ENCODE measurements at regions not wholly inside any gene's neighbourhood (a gene's known extent, or its start where the extent isn't known, plus 50 kb on each side); places are given as distances from the start of the nearest gene placed in this dataset.

- TF ChIP-seq CTCF (conservative IDR thresholded peaks at IDR 0.05; ENCODE audit: low read depth in 2 of 2) = no peak
- no peak for TF ChIP-seq POLR2AphosphoS5 (IDR thresholded peaks at IDR 0.05; ENCODE audit: low read depth)
Observed at GRCh38 chr11:70656252-70656651, 257.9 kb downstream of the CTTN start.

Measured in GM23338 (cell line).